ENCODE measurements at regions not wholly inside any gene's neighbourhood (a gene's known extent, or its start where the extent isn't known, plus 50 kb on each side); places are given as distances from the start of the nearest gene placed in this dataset.

- ATAC-seq (replicated peaks in 1 of 2) = no peak
- no peaks in the 10 kb centered on the region for H3K4me1 Mint-ChIP-seq (ENCODE audit: low read depth)
- H3K9me3 Mint-ChIP-seq = no peaks in the 10 kb centered on the region
- no peaks in the 10 kb centered on the region for H3K36me3 Mint-ChIP-seq (ENCODE audit: insufficient read depth in 2 of 2)
- DNase-seq = no peak
- no peak overlapping the region for H3K4me3 Mint-ChIP-seq
- H3K27me3 Mint-ChIP-seq (ENCODE audit: low read depth) = no peaks in the 10 kb centered on the region
- no peak overlapping the region for H3K27ac Mint-ChIP-seq
Measured at GRCh38 chr2:41101281-41101680, 649.4 kb upstream of the SLC8A1 start.

DNA sequence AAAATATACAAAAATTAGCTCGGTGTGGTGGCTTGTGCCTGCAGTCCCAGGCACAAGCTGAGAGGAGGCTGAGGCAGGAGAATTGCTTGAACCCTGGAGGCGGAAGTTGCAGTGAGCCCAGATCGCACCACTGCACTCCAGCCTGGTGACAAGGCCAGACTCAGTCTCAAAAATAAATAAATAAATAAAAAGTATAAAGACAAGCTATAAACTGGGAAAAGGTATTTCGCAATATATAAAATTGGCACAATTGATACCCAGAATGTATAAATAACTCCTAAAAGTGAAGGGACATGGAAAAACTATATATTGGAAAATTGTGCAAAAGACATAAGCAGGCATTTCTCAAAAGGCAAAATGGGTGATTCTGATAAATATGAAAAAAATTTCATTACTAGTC lies 657.9 kb upstream of the SLC8A1 start:
- DNase-seq (no peak), ATAC-seq (replicated peaks in 1 of 2) (no peak)
- no peak overlapping the region for H3K27ac Mint-ChIP-seq
- H3K4me1 Mint-ChIP-seq (ENCODE audit: low read depth) = no peaks in the 10 kb centered on the region
- peaks cover 0 to 3% of the 10 kb centered on the region in 2 donors for H3K9me3 Mint-ChIP-seq
- H3K4me3 Mint-ChIP-seq = no peak overlapping the region
- no peaks in the 10 kb centered on the region for H3K27me3 Mint-ChIP-seq (ENCODE audit: low read depth)
- peaks cover 0 to 1% of the 10 kb centered on the region in 2 donors for H3K36me3 Mint-ChIP-seq (ENCODE audit: insufficient read depth in 2 of 2)

- ATAC-seq (replicated peaks in 1 of 2) (no peak), DNase-seq (no peak)
- Mint-ChIP-seq H3K9me3 (peaks cover 0 to 3% of the 10 kb centered on the region in 2 donors), H3K4me1 (ENCODE audit: low read depth) (no peaks in the 10 kb centered on the region), H3K27me3 (ENCODE audit: low read depth) (no peaks in the 10 kb centered on the region), H3K36me3 (ENCODE audit: insufficient read depth in 2 of 2) (peaks cover 0 to 1% of the 10 kb centered on the region in 2 donors), H3K27ac (no peak overlapping the region), H3K4me3 (no peak overlapping the region)
Measured at GRCh38 chr2:41111836-41112627, 660.1 kb upstream of the SLC8A1 start.

- Mint-ChIP-seq H3K9me3 (peaks cover 0 to 3% of the 10 kb centered on the region in 2 donors), H3K27ac (no peak overlapping the region), H3K36me3 (ENCODE audit: insufficient read depth in 2 of 2) (peaks cover 0 to 1% of the 10 kb centered on the region in 2 donors), H3K4me1 (ENCODE audit: low read depth) (no peaks in the 10 kb centered on the region), H3K4me3 (no peak overlapping the region), H3K27me3 (ENCODE audit: low read depth) (no peaks in the 10 kb centered on the region)
- ATAC-seq (replicated peaks in 1 of 2) (no peak), DNase-seq (no peak)
Measured at GRCh38 chr2:41116106-41116797, 664.4 kb upstream of the SLC8A1 start.

- Mint-ChIP-seq H3K9me3 (peaks cover 0 to 6% of the 10 kb centered on the region in 2 donors), H3K4me3 (no peak overlapping the region), H3K4me1 (ENCODE audit: low read depth) (no peaks in the 10 kb centered on the region), H3K27me3 (ENCODE audit: low read depth) (no peaks in the 10 kb centered on the region), H3K27ac (no peak overlapping the region), H3K36me3 (ENCODE audit: insufficient read depth in 2 of 2) (no peaks in the 10 kb centered on the region)
- ATAC-seq (replicated peaks in 1 of 2) (no peak), DNase-seq (no peak)
Measured at GRCh38 chr2:41119489-41119888, 667.6 kb upstream of the SLC8A1 start.

- ATAC-seq (replicated peaks in 1 of 2) (no peak), DNase-seq (no peak)
- Mint-ChIP-seq H3K9me3 (peaks cover 0 to 8% of the 10 kb centered on the region in 2 donors), H3K4me1 (ENCODE audit: low read depth) (no peaks in the 10 kb centered on the region), H3K27me3 (ENCODE audit: low read depth) (no peaks in the 10 kb centered on the region), H3K27ac (no peak overlapping the region), H3K4me3 (no peak overlapping the region), H3K36me3 (ENCODE audit: insufficient read depth in 2 of 2) (no peaks in the 10 kb centered on the region)
Measured at GRCh38 chr2:41123341-41123740, 671.5 kb upstream of the SLC8A1 start.

- no peak for ATAC-seq (replicated peaks in 1 of 2)
- no peaks in the 10 kb centered on the region for H3K36me3 Mint-ChIP-seq (ENCODE audit: insufficient read depth in 2 of 2)
- peaks cover 0 to 8% of the 10 kb centered on the region in 2 donors for H3K9me3 Mint-ChIP-seq
- no peaks in the 10 kb centered on the region for H3K4me1 Mint-ChIP-seq (ENCODE audit: low read depth)
- no peak for DNase-seq
- no peaks in the 10 kb centered on the region for H3K27me3 Mint-ChIP-seq (ENCODE audit: low read depth)
- H3K27ac Mint-ChIP-seq = no peak overlapping the region
- H3K4me3 Mint-ChIP-seq = no peak overlapping the region
Measured at GRCh38 chr2:41127351-41127750, 675.5 kb upstream of the SLC8A1 start.

DNA sequence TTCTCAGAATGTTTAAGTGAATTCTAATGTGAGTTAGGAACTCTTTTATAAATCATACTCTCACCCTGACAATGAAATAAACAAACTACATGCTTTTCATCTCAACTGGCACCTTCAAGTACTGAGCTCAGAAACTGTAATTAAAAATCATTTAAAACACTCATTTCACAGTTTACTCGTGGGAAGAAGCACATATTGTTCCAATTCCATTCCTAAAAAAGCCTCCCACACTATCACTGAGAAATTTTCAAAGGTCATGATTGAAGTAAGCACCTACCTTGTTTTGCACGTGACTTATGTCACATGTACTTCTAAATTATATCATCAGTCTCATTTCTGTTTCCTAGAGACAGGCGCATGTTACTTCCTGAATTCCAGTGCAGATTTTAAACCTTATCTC lies 678.1 kb upstream of the SLC8A1 start:
- no peaks in the 10 kb centered on the region for H3K36me3 Mint-ChIP-seq (ENCODE audit: insufficient read depth in 2 of 2)
- H3K27me3 Mint-ChIP-seq (ENCODE audit: low read depth) = no peaks in the 10 kb centered on the region

DNA sequence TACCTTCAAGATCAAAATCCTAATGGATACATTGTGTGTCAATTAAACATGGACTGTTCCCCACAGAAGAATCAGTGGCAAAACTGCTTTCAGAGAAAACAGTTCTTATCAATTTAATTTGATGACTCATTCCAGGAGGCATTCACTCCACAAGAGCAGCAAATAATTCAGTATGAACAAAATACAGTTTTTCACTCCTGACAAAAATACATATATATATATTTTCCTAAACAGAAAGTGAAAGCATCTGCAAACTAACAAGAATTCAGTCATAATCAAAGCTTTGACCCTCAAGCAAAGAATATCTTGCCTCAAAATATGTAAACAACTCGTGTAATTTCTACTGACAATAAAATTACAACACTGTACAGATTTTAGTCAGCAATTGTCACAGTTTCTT lies 685.1 kb upstream of the SLC8A1 start:
- H3K4me3 Mint-ChIP-seq = no peak overlapping the region
- H3K27me3 Mint-ChIP-seq (ENCODE audit: low read depth) = no peaks in the 10 kb centered on the region
- peaks cover 0 to 2% of the 10 kb centered on the region in 2 donors for H3K9me3 Mint-ChIP-seq
- no peak for DNase-seq
- no peaks in the 10 kb centered on the region for H3K4me1 Mint-ChIP-seq (ENCODE audit: low read depth)
- no peak for ATAC-seq (replicated peaks in 1 of 2)
- H3K27ac Mint-ChIP-seq = no peak overlapping the region
- no peaks in the 10 kb centered on the region for H3K36me3 Mint-ChIP-seq (ENCODE audit: insufficient read depth in 2 of 2)

More for the DNA sequence above, 678.1 kb upstream of the SLC8A1 start:
- H3K4me1 Mint-ChIP-seq (ENCODE audit: low read depth) = no peaks in the 10 kb centered on the region
- DNase-seq (no peak), ATAC-seq (replicated peaks in 1 of 2) (no peak)
- H3K4me3 Mint-ChIP-seq = no peak overlapping the region
- H3K27ac Mint-ChIP-seq = no peak overlapping the region
- peaks cover 0 to 2% of the 10 kb centered on the region in 2 donors for H3K9me3 Mint-ChIP-seq

DNA sequence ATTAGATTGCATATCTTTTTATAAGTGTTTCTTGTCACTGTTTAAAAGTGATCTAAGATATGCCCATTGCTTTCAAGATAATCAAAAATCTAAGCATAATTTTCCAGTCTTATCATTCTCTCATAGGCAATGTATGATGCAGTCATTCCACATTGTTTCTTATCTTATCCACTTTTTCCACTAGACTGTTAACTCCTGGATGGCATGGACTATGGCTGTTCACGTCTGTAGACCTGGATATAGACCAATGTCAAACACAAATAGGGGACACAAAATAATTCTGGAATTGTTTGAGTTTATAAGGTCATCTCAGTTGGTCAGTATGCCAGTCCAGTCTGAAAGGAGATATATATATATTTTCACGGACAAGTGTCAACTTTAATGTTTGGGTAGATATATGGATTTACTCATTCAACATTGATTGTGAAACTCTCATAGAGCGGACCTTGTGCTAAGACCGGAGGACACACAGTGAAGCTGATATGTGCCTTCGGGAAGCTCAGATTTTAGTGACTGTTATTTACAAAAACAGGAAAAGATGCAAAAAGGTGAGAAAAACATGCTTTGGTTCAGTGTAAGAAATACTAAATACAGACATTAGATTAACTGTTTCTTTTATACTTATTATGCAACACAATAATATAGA lies 689.4 kb upstream of the SLC8A1 start:
- Mint-ChIP-seq H3K27me3 (ENCODE audit: low read depth) (no peaks in the 10 kb centered on the region), H3K27ac (no peak overlapping the region), H3K9me3 (peaks cover 0 to 4% of the 10 kb centered on the region in 2 donors), H3K36me3 (ENCODE audit: insufficient read depth in 2 of 2) (no peaks in the 10 kb centered on the region), H3K4me3 (no peak overlapping the region), H3K4me1 (ENCODE audit: low read depth) (no peaks in the 10 kb centered on the region)
- ATAC-seq (replicated peaks in 1 of 2) = no peak
- no peak for DNase-seq

GRCh38 chr2:41142478-41142877 lies 690.6 kb upstream of the SLC8A1 start:
- DNase-seq (no peak), ATAC-seq (replicated peaks in 1 of 2) (no peak)
- Mint-ChIP-seq H3K4me3 (no peak overlapping the region), H3K4me1 (ENCODE audit: low read depth) (no peaks in the 10 kb centered on the region), H3K27me3 (ENCODE audit: low read depth) (no peaks in the 10 kb centered on the region), H3K27ac (no peak overlapping the region), H3K36me3 (ENCODE audit: insufficient read depth in 2 of 2) (no peaks in the 10 kb centered on the region), H3K9me3 (peaks cover 0 to 4% of the 10 kb centered on the region in 2 donors)

GRCh38 chr2:41145066-41145465 lies 693.2 kb upstream of the SLC8A1 start:
- Mint-ChIP-seq H3K36me3 (ENCODE audit: insufficient read depth in 2 of 2) (no peaks in the 10 kb centered on the region), H3K4me3 (no peak overlapping the region), H3K27me3 (ENCODE audit: low read depth) (no peaks in the 10 kb centered on the region), H3K27ac (no peak overlapping the region), H3K9me3 (peaks cover 0 to 4% of the 10 kb centered on the region in 2 donors), H3K4me1 (ENCODE audit: low read depth) (no peaks in the 10 kb centered on the region)
- DNase-seq (no peak), ATAC-seq (replicated peaks in 1 of 2) (no peak)

- no peaks in the 10 kb centered on the region for H3K36me3 Mint-ChIP-seq (ENCODE audit: insufficient read depth in 2 of 2)
- peaks cover 0 to 4% of the 10 kb centered on the region in 2 donors for H3K9me3 Mint-ChIP-seq
- DNase-seq (no peak), ATAC-seq (replicated peaks in 1 of 2) (no peak)
- H3K4me1 Mint-ChIP-seq (ENCODE audit: low read depth) = no peaks in the 10 kb centered on the region
- H3K27ac Mint-ChIP-seq = no peak overlapping the region
- H3K27me3 Mint-ChIP-seq (ENCODE audit: low read depth) = no peaks in the 10 kb centered on the region
- no peak overlapping the region for H3K4me3 Mint-ChIP-seq
Measured at GRCh38 chr2:41149054-41149453, 697.2 kb upstream of the SLC8A1 start.

Measured in activated T-cell treated with anti-CD3 and anti-CD28 coated beads, Interleukin-2, amount 50 U/mL, for 72 hours (primary cell).